ENCODE measurements at regions not wholly inside any gene's neighbourhood (a gene's known extent, or its start where the extent isn't known, plus 50 kb on each side); places are given as distances from the start of the nearest gene placed in this dataset.

DNA sequence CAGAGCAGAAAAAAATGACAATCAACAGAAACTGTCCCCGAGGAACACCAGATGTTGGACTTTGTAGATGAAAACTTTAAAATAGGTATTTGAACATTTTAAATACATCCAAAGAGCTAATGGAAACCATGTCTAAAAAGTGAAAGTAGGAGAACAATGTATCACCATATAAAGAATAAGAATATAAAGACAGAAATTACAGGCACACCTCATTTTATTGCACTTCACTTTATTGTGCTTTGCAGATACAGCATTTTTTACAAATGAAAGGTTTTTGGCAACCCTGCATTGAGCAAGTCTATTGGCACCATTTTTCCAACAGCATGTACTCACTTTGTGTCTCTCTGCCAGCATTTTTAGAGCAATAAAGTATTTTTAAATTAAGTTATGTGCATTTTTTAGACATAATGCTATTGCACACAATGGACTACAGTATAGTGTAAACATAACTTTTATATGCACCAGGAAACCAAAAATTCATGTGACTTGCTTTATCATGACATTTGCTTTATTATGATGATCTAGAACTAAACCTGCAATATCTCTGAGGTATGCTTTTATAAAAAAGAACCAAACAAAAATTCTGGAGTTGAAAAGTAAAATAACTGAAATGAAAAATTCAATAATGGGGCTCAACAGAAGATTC lies 212.4 kb upstream of the CASK start:
- H3K27ac Mint-ChIP-seq: no peak overlapping the region
- H3K4me1 Mint-ChIP-seq (ENCODE audit: low read depth in 2 of 2): no peaks in the 10 kb centered on the region
- no peak overlapping the region for H3K4me3 Mint-ChIP-seq
- H3K27me3 Mint-ChIP-seq: no peaks in the 10 kb centered on the region
- ATAC-seq (replicated peaks): no peak
- H3K36me3 Mint-ChIP-seq (ENCODE audit: insufficient read depth): no peaks in the 10 kb centered on the region
- DNase-seq: no peak
- no peaks in the 10 kb centered on the region for H3K9me3 Mint-ChIP-seq

DNA sequence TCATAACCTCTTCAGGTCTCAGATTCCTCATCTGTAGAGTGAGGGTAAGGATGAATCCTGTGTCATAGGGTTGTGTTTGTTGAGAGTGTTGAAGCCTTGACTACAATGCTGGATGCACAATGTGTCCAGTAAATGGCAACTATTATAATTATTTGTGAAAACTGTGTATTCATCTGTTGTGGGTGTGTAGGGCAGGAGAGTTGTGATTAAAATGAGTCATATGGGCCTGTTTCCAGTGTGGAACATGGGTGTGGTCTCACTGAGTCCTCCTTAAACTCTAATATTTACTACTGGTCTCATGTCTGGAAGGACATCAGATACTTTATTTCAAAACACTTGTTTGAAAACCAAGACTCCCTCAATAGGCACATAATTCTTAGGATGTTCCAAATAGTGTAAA lies 208.5 kb upstream of the CASK start:
- Mint-ChIP-seq H3K27me3 (no peaks in the 10 kb centered on the region), H3K36me3 (ENCODE audit: insufficient read depth) (peaks cover 3% of the 10 kb centered on the region), H3K4me3 (no peak overlapping the region), H3K4me1 (ENCODE audit: low read depth in 2 of 2) (peaks cover 6 to 25% of the 10 kb centered on the region in 2 donors), H3K27ac (no peak overlapping the region), H3K9me3 (no peaks in the 10 kb centered on the region)
- DNase-seq: no peak
- ATAC-seq (replicated peaks): no peak

GRCh38 chrX:42129022-42129940 lies 205.9 kb upstream of the CASK start:
- Mint-ChIP-seq H3K36me3 (ENCODE audit: insufficient read depth) (peaks cover 3% of the 10 kb centered on the region), H3K4me1 (ENCODE audit: low read depth in 2 of 2) (peaks cover 6 to 25% of the 10 kb centered on the region in 2 donors), H3K4me3 (peak overlapping the region; percentile 23 to 59), H3K27ac (peak overlapping the region in 1 of 2 donors; percentile 72), H3K9me3 (no peaks in the 10 kb centered on the region), H3K27me3 (no peaks in the 10 kb centered on the region)
- no peak for DNase-seq
- ATAC-seq (replicated peaks): no peak

- Mint-ChIP-seq H3K27ac (peak overlapping the region; percentile 60 to 88), H3K4me1 (ENCODE audit: low read depth in 2 of 2) (peaks cover 6 to 25% of the 10 kb centered on the region in 2 donors), H3K9me3 (no peaks in the 10 kb centered on the region), H3K36me3 (ENCODE audit: insufficient read depth) (peaks cover 3% of the 10 kb centered on the region), H3K27me3 (no peaks in the 10 kb centered on the region), H3K4me3 (peak overlapping the region; percentile 29 to 59)
- DNase-seq: no peak
- no peak for ATAC-seq (replicated peaks)
Measured at GRCh38 chrX:42128587-42128986, 205.2 kb upstream of the CASK start.

- DNase-seq (no peak), ATAC-seq (replicated peaks) (peak; percentile 68)
- H3K4me1 Mint-ChIP-seq (ENCODE audit: low read depth in 2 of 2): peaks cover 6 to 25% of the 10 kb centered on the region in 2 donors
- peak overlapping the region; percentile 29 to 59 for H3K4me3 Mint-ChIP-seq
- H3K9me3 Mint-ChIP-seq: no peaks in the 10 kb centered on the region
- H3K27ac Mint-ChIP-seq: peak overlapping the region; percentile 60 to 88
- H3K36me3 Mint-ChIP-seq (ENCODE audit: insufficient read depth): peaks cover 3% of the 10 kb centered on the region
- no peaks in the 10 kb centered on the region for H3K27me3 Mint-ChIP-seq
Measured at GRCh38 chrX:42128020-42128419, 204.7 kb upstream of the CASK start.

GRCh38 chrX:42127563-42127962 lies 204.2 kb upstream of the CASK start:
- Mint-ChIP-seq H3K4me3 (peak overlapping the region; percentile 29 to 59), H3K27ac (peak overlapping the region; percentile 60 to 88), H3K4me1 (ENCODE audit: low read depth in 2 of 2) (peaks cover 6 to 25% of the 10 kb centered on the region in 2 donors), H3K36me3 (ENCODE audit: insufficient read depth) (peaks cover 3% of the 10 kb centered on the region), H3K9me3 (no peaks in the 10 kb centered on the region), H3K27me3 (no peaks in the 10 kb centered on the region)
- no peak for ATAC-seq (replicated peaks)
- DNase-seq: no peak

- H3K9me3 Mint-ChIP-seq: no peaks in the 10 kb centered on the region
- H3K4me1 Mint-ChIP-seq (ENCODE audit: low read depth in 2 of 2): peaks cover 0 to 8% of the 10 kb centered on the region in 2 donors
- ATAC-seq (replicated peaks) (no peak), DNase-seq (no peak)
- no peak overlapping the region for H3K27ac Mint-ChIP-seq
- no peak overlapping the region for H3K4me3 Mint-ChIP-seq
- no peaks in the 10 kb centered on the region for H3K27me3 Mint-ChIP-seq
- H3K36me3 Mint-ChIP-seq (ENCODE audit: insufficient read depth): no peaks in the 10 kb centered on the region
Measured at GRCh38 chrX:42123369-42123768, 200.0 kb upstream of the CASK start.

- Mint-ChIP-seq H3K36me3 (ENCODE audit: insufficient read depth) (no peaks in the 10 kb centered on the region), H3K27ac (no peak overlapping the region), H3K9me3 (no peaks in the 10 kb centered on the region), H3K27me3 (no peaks in the 10 kb centered on the region), H3K4me3 (no peak overlapping the region), H3K4me1 (ENCODE audit: low read depth in 2 of 2) (no peaks in the 10 kb centered on the region)
- DNase-seq (no peak), ATAC-seq (replicated peaks) (no peak)
Measured at GRCh38 chrX:42119076-42119475, 195.7 kb upstream of the CASK start.

DNA sequence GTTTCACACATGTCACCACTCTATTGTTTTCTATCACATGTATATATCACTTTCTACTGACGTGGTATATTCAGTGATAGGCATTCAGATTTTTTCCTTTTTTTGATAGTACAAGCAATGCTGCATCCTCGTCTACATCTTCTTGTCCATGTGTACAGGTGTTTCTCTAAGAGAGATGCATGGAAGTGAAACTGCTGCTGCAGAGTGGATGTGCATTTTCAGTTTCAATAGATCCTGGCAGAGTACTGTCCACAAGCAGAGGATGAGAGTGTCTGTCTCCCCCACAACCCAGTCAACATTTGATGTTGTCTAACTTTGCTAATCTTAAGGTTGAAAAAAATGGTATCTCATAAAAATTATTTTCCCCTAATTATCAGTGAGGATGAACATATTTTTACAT lies 194.0 kb upstream of the CASK start:
- no peak for ATAC-seq (replicated peaks)
- Mint-ChIP-seq H3K36me3 (ENCODE audit: insufficient read depth) (no peaks in the 10 kb centered on the region), H3K4me1 (ENCODE audit: low read depth in 2 of 2) (no peaks in the 10 kb centered on the region), H3K9me3 (no peaks in the 10 kb centered on the region), H3K4me3 (no peak overlapping the region), H3K27ac (no peak overlapping the region), H3K27me3 (no peaks in the 10 kb centered on the region)
- DNase-seq: no peak

DNA sequence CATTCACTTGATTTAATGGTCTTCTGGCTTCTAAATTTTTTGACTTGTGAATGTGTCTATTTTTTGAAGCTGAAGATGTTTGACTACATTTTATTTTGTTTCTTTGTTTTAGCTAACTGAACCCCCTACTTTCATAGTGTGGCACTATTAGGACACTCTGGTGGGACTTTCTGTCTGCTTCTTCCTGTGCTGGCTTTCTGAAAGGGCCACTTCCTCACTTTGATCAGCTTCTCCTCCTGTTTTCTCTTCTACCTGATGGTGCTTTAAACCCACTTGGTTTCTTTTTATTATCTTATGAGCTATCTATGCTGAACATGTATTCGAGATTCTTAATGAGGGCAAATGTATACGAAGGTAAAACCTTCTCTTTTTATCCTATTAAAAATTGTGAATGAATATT lies 186.1 kb upstream of the CASK start:
- DNase-seq (no peak), ATAC-seq (replicated peaks) (no peak)
- no peak overlapping the region for H3K27ac Mint-ChIP-seq
- H3K4me3 Mint-ChIP-seq: no peak overlapping the region
- peaks cover 7 to 8% of the 10 kb centered on the region in 2 donors for H3K4me1 Mint-ChIP-seq (ENCODE audit: low read depth in 2 of 2)
- no peaks in the 10 kb centered on the region for H3K36me3 Mint-ChIP-seq (ENCODE audit: insufficient read depth)
- H3K27me3 Mint-ChIP-seq: no peaks in the 10 kb centered on the region
- no peaks in the 10 kb centered on the region for H3K9me3 Mint-ChIP-seq

- no peaks in the 10 kb centered on the region for H3K9me3 Mint-ChIP-seq
- no peak for DNase-seq
- no peak overlapping the region for H3K4me3 Mint-ChIP-seq
- H3K4me1 Mint-ChIP-seq (ENCODE audit: low read depth in 2 of 2): peaks cover 7 to 8% of the 10 kb centered on the region in 2 donors
- ATAC-seq (replicated peaks): no peak
- no peaks in the 10 kb centered on the region for H3K27me3 Mint-ChIP-seq
- H3K36me3 Mint-ChIP-seq (ENCODE audit: insufficient read depth): no peaks in the 10 kb centered on the region
- no peak overlapping the region for H3K27ac Mint-ChIP-seq
Measured at GRCh38 chrX:42107495-42108488, 184.4 kb upstream of the CASK start.

- no peaks in the 10 kb centered on the region for H3K27me3 Mint-ChIP-seq
- no peak overlapping the region for H3K27ac Mint-ChIP-seq
- no peak overlapping the region for H3K4me3 Mint-ChIP-seq
- ATAC-seq (replicated peaks) (no peak), DNase-seq (no peak)
- no peaks in the 10 kb centered on the region for H3K36me3 Mint-ChIP-seq (ENCODE audit: insufficient read depth)
- H3K9me3 Mint-ChIP-seq: no peaks in the 10 kb centered on the region
- H3K4me1 Mint-ChIP-seq (ENCODE audit: low read depth in 2 of 2): peaks cover 7 to 8% of the 10 kb centered on the region in 2 donors
Measured at GRCh38 chrX:42106556-42106955, 183.2 kb upstream of the CASK start.

GRCh38 chrX:42102586-42103282 lies 179.4 kb upstream of the CASK start:
- ATAC-seq (replicated peaks) (no peak), DNase-seq (no peak)
- Mint-ChIP-seq H3K27me3 (no peaks in the 10 kb centered on the region), H3K9me3 (no peaks in the 10 kb centered on the region), H3K27ac (no peak overlapping the region), H3K4me3 (no peak overlapping the region), H3K4me1 (ENCODE audit: low read depth in 2 of 2) (peaks cover 2 to 5% of the 10 kb centered on the region in 2 donors), H3K36me3 (ENCODE audit: insufficient read depth) (no peaks in the 10 kb centered on the region)
